ENCODE measurements at regions not wholly inside any gene's neighbourhood (a gene's known extent, or its start where the extent isn't known, plus 50 kb on each side); places are given as distances from the start of the nearest gene placed in this dataset.

DNA sequence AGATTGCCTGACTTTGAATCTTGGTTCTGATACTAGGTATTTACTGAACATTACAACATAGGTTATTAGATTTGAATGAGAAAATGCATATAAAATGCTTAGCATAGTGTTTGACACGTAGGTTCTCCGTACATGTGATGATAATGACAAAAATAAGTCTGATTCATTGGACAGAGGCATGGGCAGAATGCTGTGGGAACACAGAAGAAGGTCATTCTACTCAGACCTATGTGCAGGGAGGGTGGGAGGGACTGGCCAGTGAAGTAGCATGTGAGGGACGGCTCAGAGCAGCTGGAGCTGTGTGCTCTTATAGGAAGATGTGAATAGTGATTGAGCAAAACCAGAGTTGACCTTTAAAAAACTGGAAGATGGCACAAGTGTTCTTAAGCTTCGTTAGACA, 256.8 kb upstream of the RAG2 start:
- TF ChIP-seq POLR2A (IDR thresholded peaks at IDR 0.05; ENCODE audit: low read length) (no peak), GATA1 (IDR thresholded peaks at IDR 0.05; ENCODE audit: low read depth, low read length) (no peak)
